Fibroblast of villous mesenchyme (primary cell): ENCODE measurements at regions not wholly inside any gene's neighbourhood (a gene's known extent, or its start where the extent isn't known, plus 50 kb on each side); places are given as distances from the start of the nearest gene placed in this dataset.

Source experiments
- DNase-seq: peaks from one replicate; pipeline ENCODE4 v3.0.0-alpha.2; 2010; ENCODE audit warnings: low read depth
- H3K4me3 ChIP-seq: 2 replicates; pipeline ENCODE4 v1.5.1; 2011; ENCODE audit warnings: low read depth, mild to moderate bottlenecking, low read length
- CTCF ChIP-seq: IDR thresholded peaks from 2 replicates; pipeline ENCODE4 v1.5.1; 2012; ENCODE audit warnings: low read depth, mild to moderate bottlenecking, low read length; ENCODE audit not compliant: insufficient read depth

GRCh38 chr4:162878096-162878495 lies 288.6 kb downstream of the NAF1 start:
- DNase-seq = no peak
- no peak overlapping the region for H3K4me3 ChIP-seq
- no peak for TF ChIP-seq CTCF

GRCh38 chr4:162874748-162875147 lies 291.9 kb downstream of the NAF1 start:
- no peak for DNase-seq

GRCh38 chr4:162871990-162872389 lies 294.7 kb downstream of the NAF1 start:
- H3K4me3 ChIP-seq = no peak overlapping the region
- no peak for DNase-seq
- TF ChIP-seq CTCF = no peak

More at GRCh38 chr4:162874748-162875147, 291.9 kb downstream of the NAF1 start:
- H3K4me3 ChIP-seq = no peak overlapping the region
- no peak for TF ChIP-seq CTCF

GRCh38 chr4:162869157-162869556 lies 297.5 kb downstream of the NAF1 start:
- DNase-seq = no peak

GRCh38 chr4:162866565-162866964 lies 300.1 kb downstream of the NAF1 start:
- no peak for TF ChIP-seq CTCF
- DNase-seq = no peak
- H3K4me3 ChIP-seq = no peak overlapping the region

More at GRCh38 chr4:162869157-162869556, 297.5 kb downstream of the NAF1 start:
- no peak overlapping the region for H3K4me3 ChIP-seq
- no peak for TF ChIP-seq CTCF

- H3K4me3 ChIP-seq = no peak overlapping the region
- no peak for TF ChIP-seq CTCF
- no peak for DNase-seq
Measured at GRCh38 chr4:162865102-162865501, 301.6 kb downstream of the NAF1 start.

- DNase-seq = peak; percentile 56
- TF ChIP-seq CTCF = no peak
- no peak overlapping the region for H3K4me3 ChIP-seq
Measured at GRCh38 chr4:162853788-162854187, 312.9 kb downstream of the NAF1 start.
